BLaER1 (cell line): ENCODE measurements at regions not wholly inside any gene's neighbourhood (a gene's known extent, or its start where the extent isn't known, plus 50 kb on each side); places are given as distances from the start of the nearest gene placed in this dataset.
"Not testable (repeated sequence)": the region's sequence is repeated elsewhere in the genome, so short reads cannot be mapped to it uniquely, and the experiment has no call there.

Source experiments
- H3K27ac ChIP-seq: shearing (Covaris generic); formaldehyde crosslinking; 2 replicates; pipeline ENCODE4 v1.8.1; 2022
- H3K27me3 ChIP-seq: shearing (Covaris generic); formaldehyde crosslinking; 2 replicates; pipeline ENCODE4 v1.8.1; 2022
- H3K36me3 ChIP-seq: shearing (Covaris generic); formaldehyde crosslinking; 2 replicates; pipeline ENCODE4 v1.8.1; 2022
- H3K4me1 ChIP-seq: shearing (Covaris generic); formaldehyde crosslinking; 2 replicates; pipeline ENCODE4 v1.8.1; 2022
- H3K4me2 ChIP-seq: shearing (Covaris generic); formaldehyde crosslinking; 2 replicates; pipeline ENCODE4 v1.8.1; 2022
- H3K4me3 ChIP-seq: shearing (Covaris generic); formaldehyde crosslinking; 2 replicates; pipeline ENCODE4 v1.8.1; 2022
- H3K9ac ChIP-seq: shearing (Covaris generic); formaldehyde crosslinking; 2 replicates; pipeline ENCODE4 v1.8.1; 2022
- H3K9me3 ChIP-seq: shearing (Covaris generic); formaldehyde crosslinking; 2 replicates; pipeline ENCODE4 v1.8.1; 2022
- H4K20me1 ChIP-seq: shearing (Covaris generic); formaldehyde crosslinking; 2 replicates; pipeline ENCODE4 v1.8.1; 2022
- Cebpa-rat ChIP-seq: shearing (Covaris generic); IDR thresholded peaks from 2 replicates; pipeline ENCODE4 v1.8.1; 2022

DNA sequence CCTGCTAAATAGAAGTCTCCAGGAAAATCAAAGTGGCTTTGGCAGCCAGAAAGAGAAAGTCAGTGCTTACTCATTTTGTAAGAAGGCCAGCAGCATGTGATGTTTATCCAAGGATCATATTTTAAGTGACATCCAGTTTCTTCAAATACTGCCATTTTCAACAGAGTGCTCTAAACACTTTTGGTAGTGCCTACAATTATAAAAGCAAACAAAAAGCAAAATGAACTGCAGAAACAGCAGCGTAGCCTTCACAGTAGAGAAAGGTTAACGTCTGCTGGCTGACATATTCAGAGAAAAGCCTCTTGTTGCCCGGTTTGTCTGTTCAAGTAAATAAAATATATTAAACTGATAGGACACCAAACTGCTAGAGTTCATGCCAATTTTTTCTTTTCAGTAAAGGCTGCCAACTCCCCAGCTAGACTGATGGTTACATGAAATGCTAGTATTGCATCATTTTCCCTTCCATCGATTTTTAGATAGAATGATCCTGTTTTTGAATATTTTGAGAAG lies 705.7 kb upstream of the SLC35B3 start:
- Histone ChIP-seq H3K27ac (no peak overlapping the region), H3K4me3 (no peak overlapping the region), H3K9me3 (no peaks in the 10 kb centered on the region), H3K36me3 (no peaks in the 10 kb centered on the region), H4K20me1 (no peaks in the 10 kb centered on the region), H3K4me2 (no peak overlapping the region), H3K9ac (no peak overlapping the region), H3K4me1 (no peaks in the 10 kb centered on the region), H3K27me3 (no peaks in the 10 kb centered on the region)
- TF ChIP-seq Cebpa-rat, result no peak

DNA sequence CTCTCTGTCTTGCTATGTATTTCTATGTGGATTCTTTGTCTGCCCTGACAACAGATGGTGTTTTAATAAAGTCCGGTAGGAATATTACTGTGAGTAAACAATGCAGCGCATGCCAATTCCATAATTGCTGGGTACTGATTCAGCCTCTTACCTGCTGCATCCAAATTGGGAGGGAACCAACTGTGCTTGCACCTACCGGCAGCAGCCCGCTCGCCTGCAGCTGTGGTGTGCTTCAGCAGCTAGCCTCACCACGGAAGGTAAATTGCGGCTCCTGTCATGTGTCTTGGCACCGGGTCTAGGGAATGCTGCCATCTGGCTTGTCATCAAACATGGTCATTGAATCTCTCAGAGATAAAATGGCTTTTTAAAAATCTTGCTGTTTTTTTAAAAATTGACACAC lies 704.8 kb upstream of the SLC35B3 start:
- Histone ChIP-seq H3K4me1 (no peaks in the 10 kb centered on the region), H3K27ac (no peak overlapping the region), H3K4me3 (no peak overlapping the region), H3K36me3 (no peaks in the 10 kb centered on the region), H3K9ac (no peak overlapping the region), H4K20me1 (no peaks in the 10 kb centered on the region), H3K4me2 (no peak overlapping the region), H3K27me3 (no peaks in the 10 kb centered on the region), H3K9me3 (no peaks in the 10 kb centered on the region)
- TF ChIP-seq Cebpa-rat, result no peak

DNA sequence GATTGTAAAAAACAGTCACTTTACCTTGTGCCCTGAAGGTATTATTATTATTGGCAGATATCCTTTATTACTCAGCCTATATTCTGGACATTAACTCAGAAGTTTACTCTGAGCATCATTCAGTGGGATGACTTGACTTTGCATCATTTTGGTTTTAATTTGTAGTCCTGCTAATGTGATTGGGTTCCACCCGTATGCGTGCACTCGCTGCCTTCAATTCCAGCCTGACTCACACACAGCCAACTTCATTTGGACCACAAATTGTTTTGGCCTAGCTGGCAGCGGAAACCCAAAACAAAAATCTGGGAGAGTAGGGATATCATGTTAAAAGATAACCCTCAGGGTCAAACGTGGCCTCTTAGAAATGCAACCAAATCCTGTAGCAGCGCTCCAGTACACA lies 704.4 kb upstream of the SLC35B3 start:
- no peaks in the 10 kb centered on the region for H3K27me3 ChIP-seq
- no peak overlapping the region for H3K4me3 ChIP-seq
- H3K27ac ChIP-seq, result no peak overlapping the region
- no peaks in the 10 kb centered on the region for H3K4me1 ChIP-seq
- no peak overlapping the region for H3K9ac ChIP-seq
- no peak overlapping the region for H3K4me2 ChIP-seq
- no peaks in the 10 kb centered on the region for H3K9me3 ChIP-seq
- H3K36me3 ChIP-seq, result no peaks in the 10 kb centered on the region
- no peak for TF ChIP-seq Cebpa-rat
- no peaks in the 10 kb centered on the region for H4K20me1 ChIP-seq

DNA sequence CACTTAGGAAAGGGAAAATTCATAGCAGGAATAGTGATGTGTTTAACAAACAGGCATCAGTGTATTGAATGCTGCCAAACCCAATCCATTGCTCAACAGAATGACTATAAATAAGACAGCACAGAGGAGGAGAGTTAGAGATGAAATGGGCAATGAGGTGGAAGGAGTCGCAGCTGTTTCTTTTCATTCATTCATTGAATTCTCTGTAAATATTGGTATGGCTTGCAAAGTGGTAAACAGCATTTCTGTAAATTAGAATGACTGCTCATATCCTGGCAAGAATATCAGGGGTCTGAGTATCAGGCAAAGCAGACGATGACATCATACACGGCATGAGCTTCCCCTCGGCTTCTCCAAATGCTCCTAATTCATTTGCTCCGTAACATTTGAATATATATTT lies 703.6 kb upstream of the SLC35B3 start:
- H3K9me3 ChIP-seq, result no peaks in the 10 kb centered on the region
- H3K4me1 ChIP-seq, result no peaks in the 10 kb centered on the region
- no peak for TF ChIP-seq Cebpa-rat
- H3K4me3 ChIP-seq, result no peak overlapping the region
- no peak overlapping the region for H3K9ac ChIP-seq
- no peak overlapping the region for H3K27ac ChIP-seq
- H4K20me1 ChIP-seq, result no peaks in the 10 kb centered on the region
- H3K27me3 ChIP-seq, result no peaks in the 10 kb centered on the region
- H3K4me2 ChIP-seq, result no peak overlapping the region
- no peaks in the 10 kb centered on the region for H3K36me3 ChIP-seq

DNA sequence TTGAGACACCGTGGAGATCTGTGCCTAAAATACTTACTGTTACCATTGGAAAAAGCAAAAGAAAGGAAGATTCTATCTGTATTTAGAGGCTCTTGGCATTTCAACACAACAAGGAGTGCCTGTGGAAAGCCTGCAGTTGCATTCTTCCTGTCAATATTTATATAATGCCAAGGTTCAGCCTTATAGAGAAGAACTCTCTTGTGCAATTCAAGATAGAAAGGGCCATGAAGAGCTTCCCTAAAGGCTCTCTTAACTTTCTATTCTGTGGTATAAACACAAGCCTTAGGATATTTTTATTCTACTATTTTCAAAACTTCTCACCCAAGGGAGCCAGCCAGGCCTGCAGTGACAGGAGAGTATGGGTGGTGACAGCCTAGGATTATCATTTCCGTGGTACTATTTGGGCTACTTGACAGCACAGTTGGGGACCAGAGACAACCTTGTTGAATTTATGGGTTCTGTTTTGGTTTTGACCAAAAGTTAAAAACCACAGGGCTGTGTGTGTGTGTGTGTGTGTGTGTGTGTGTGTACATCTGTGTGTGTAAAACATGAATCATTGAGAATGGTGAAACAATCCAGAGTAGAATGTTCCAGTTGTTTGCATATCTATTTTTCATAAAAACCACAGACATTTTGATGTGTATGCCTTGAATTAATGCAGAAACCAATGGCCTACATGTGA lies 700.9 kb upstream of the SLC35B3 start:
- Histone ChIP-seq H3K9me3 (no peaks in the 10 kb centered on the region), H3K27me3 (no peaks in the 10 kb centered on the region), H3K27ac (no peak overlapping the region), H3K4me2 (no peak overlapping the region), H3K9ac (no peak overlapping the region), H3K4me1 (no peaks in the 10 kb centered on the region), H3K36me3 (no peaks in the 10 kb centered on the region), H4K20me1 (no peaks in the 10 kb centered on the region), H3K4me3 (no peak overlapping the region)
- no peak for TF ChIP-seq Cebpa-rat

DNA sequence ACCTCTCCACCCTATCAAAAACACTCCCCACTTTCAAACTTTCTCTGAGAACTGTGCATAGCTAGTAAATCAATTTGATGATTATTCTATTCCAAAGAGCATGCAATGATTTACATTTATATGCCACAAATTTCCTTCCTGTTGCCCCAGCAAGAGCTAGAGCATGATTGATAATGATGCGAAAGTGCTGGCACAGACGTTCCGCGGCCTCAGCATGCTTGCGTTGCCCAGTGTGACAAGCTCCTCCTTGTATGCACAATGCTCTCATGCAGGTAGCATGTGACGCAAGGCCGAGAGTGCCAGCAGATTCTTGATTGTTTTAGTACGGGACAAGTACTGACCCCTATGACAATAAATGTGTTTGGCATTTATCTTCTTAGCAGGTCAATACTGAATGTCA lies 696.3 kb upstream of the SLC35B3 start:
- Histone ChIP-seq H3K27ac (no peak overlapping the region), H3K4me1 (no peaks in the 10 kb centered on the region)

DNA sequence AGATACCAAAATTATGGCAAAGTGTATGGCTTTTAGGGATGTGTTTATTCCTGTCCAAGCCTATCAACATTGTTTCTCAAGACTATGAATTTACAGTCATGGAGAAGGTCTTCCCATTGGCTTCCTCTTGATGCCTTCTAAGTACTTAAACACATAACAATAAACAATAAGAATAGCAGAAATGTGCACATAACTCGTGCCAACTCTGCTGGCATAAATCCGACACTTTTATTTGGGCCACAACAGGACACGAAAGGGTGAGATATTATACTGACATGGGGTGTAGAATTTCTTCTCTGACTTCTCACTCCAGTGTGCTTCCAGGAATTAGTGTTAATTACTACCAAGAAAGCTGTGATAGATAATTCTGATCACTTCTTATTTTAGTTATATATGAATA lies 695.9 kb upstream of the SLC35B3 start:
- Histone ChIP-seq H3K27ac (no peak overlapping the region), H3K9ac (no peak overlapping the region), H3K27me3 (no peaks in the 10 kb centered on the region), H3K4me2 (no peak overlapping the region), H3K36me3 (no peaks in the 10 kb centered on the region), H3K9me3 (no peaks in the 10 kb centered on the region), H3K4me1 (no peaks in the 10 kb centered on the region), H3K4me3 (no peak overlapping the region), H4K20me1 (no peaks in the 10 kb centered on the region)
- no peak for TF ChIP-seq Cebpa-rat

More for the DNA sequence above, 696.3 kb upstream of the SLC35B3 start:
- H3K4me3 ChIP-seq, result no peak overlapping the region
- no peak overlapping the region for H3K4me2 ChIP-seq
- H3K9ac ChIP-seq, result no peak overlapping the region
- no peaks in the 10 kb centered on the region for H3K36me3 ChIP-seq
- no peaks in the 10 kb centered on the region for H4K20me1 ChIP-seq
- TF ChIP-seq Cebpa-rat, result no peak
- no peaks in the 10 kb centered on the region for H3K9me3 ChIP-seq
- no peaks in the 10 kb centered on the region for H3K27me3 ChIP-seq

DNA sequence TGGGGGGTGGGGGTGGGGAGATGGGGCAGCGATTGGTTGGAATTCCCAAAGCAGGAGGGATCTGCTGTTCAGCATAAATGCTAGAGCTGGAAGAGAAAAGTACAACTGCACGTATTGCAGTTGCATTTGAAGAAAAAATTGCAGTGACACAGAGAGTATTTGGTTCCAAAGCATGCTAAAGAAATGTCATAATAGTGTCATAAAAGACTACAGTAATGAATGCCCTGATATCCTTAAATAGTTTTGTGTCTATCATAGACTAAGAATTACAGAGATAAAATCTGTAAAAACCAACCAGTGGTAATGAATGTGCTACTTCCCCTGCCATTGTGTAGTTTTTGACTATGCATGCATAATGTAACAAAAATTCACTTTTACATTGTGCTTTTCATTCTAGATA lies 693.6 kb upstream of the SLC35B3 start:
- Histone ChIP-seq H3K4me3 (no peak overlapping the region), H3K9ac (no peak overlapping the region), H4K20me1 (no peaks in the 10 kb centered on the region), H3K36me3 (no peaks in the 10 kb centered on the region), H3K4me2 (no peak overlapping the region), H3K27ac (no peak overlapping the region), H3K4me1 (no peaks in the 10 kb centered on the region), H3K27me3 (no peaks in the 10 kb centered on the region), H3K9me3 (no peaks in the 10 kb centered on the region)
- no peak for TF ChIP-seq Cebpa-rat

DNA sequence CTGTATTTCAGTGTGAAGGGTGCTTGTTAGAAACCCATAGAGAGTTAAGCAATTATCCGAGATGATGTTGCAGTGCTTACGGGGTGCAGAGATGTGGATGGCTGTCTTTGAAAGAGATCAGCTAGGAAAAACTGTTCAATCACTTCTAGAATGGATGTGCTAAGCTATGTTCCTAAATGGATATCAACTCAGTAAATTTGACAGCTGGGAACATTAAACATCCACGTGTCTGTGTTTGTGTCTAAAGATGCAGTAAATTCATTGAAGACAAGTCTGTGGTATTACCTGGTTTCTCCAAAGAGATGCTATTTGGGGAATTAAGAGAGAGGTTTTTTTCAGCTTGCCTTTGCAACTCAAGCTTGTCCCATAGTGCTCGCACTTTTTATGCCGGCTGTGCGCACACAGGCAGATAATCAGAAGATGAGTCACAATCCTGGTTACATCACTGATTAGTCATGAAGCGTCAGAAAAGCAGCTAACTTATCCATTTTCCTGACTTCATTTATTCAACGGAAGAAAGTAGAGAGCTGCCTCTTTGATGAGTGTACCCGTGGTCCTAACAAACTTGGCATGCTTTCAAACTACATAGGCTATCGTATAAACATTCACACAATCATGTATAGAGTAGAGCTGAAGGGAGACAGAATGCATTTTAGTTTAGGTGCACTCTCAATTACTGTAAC lies 691.7 kb upstream of the SLC35B3 start:
- Histone ChIP-seq H3K27me3 (no peaks in the 10 kb centered on the region), H3K36me3 (no peaks in the 10 kb centered on the region), H3K4me1 (no peaks in the 10 kb centered on the region), H3K27ac (no peak overlapping the region), H4K20me1 (no peaks in the 10 kb centered on the region), H3K9ac (no peak overlapping the region), H3K9me3 (no peaks in the 10 kb centered on the region), H3K4me3 (no peak overlapping the region), H3K4me2 (no peak overlapping the region)
- no peak for TF ChIP-seq Cebpa-rat

DNA sequence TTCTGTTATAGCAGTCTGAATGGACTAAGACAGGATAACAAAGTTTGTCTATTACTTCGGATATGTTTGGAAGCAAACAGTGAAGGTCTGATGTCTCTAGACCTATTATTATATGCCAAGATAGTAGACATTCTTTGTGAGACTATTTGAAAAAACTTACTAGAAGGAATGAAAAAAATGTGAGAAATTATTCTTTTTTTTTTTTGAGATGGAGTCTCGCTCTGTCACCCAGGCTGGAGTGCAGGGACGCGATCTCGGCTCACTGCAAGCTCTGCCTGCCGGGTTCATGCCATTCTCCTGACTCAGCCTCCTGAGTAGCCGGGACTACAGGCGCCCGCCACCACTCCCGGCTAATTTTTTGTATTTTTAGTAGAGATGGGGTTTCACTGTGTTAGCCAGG lies 690.7 kb upstream of the SLC35B3 start:
- H3K36me3 ChIP-seq, H3K9me3 ChIP-seq, H3K4me1 ChIP-seq, H3K27me3 ChIP-seq, H3K4me3 ChIP-seq, H4K20me1 ChIP-seq, H3K4me2 ChIP-seq, H3K9ac ChIP-seq, H3K27ac ChIP-seq: not testable (repeated sequence)
